ENCODE measurements at regions not wholly inside any gene's neighbourhood (a gene's known extent, or its start where the extent isn't known, plus 50 kb on each side); places are given as distances from the start of the nearest gene placed in this dataset.

GRCh38 chr2:134782792-134783191 lies 55.6 kb upstream of the ACMSD start:
- no peak for DNase-seq (ENCODE audit: low read depth, low spot score)

DNA sequence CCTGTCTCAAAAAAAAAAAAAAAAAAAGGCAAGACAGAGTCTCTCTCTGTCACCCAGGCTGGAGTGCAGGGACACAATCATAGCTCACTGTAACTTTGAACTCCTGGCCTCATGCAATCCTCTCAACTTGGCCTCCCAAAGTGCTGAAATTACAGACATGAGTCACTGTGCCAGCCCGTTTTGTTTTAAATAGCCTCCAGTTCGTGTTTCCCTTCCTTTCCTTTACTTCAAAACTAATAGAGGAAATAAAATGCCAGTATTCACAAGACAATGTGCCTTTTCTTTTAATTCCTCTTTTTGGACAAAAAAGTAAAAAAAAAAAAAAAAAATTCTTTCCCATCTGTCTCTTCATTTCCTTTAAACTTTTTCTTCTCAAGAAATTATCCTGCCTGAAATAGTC lies 54.5 kb upstream of the ACMSD start:
- H3K4me3 ChIP-seq (ENCODE audit: low read depth, low read length) = no peak overlapping the region
- TF ChIP-seq, protein P1, sequence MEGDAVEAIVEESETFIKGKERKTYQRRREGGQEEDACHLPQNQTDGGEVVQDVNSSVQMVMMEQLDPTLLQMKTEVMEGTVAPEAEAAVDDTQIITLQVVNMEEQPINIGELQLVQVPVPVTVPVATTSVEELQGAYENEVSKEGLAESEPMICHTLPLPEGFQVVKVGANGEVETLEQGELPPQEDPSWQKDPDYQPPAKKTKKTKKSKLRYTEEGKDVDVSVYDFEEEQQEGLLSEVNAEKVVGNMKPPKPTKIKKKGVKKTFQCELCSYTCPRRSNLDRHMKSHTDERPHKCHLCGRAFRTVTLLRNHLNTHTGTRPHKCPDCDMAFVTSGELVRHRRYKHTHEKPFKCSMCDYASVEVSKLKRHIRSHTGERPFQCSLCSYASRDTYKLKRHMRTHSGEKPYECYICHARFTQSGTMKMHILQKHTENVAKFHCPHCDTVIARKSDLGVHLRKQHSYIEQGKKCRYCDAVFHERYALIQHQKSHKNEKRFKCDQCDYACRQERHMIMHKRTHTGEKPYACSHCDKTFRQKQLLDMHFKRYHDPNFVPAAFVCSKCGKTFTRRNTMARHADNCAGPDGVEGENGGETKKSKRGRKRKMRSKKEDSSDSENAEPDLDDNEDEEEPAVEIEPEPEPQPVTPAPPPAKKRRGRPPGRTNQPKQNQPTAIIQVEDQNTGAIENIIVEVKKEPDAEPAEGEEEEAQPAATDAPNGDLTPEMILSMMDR (IDR thresholded peaks at IDR 0.05; ENCODE audit: insufficient read depth, low read length, missing control alignments) = no peak
- no peak for DNase-seq (ENCODE audit: low read depth, low spot score)
- ChIA-PET POLR2A (no interaction called here), CTCF (interaction anchor here (0.7 to 1.9 kb wide), 7 partner anchors 11 to 149 kb away, joined by 4 to 8 read pairs (median 6); no protein-coding TSS in a partner anchor)

More at GRCh38 chr2:134782792-134783191, 55.6 kb upstream of the ACMSD start:
- H3K4me3 ChIP-seq (ENCODE audit: low read depth, low read length) = no peak overlapping the region
- TF ChIP-seq, protein P1 (IDR thresholded peaks at IDR 0.05; ENCODE audit: insufficient read depth, low read length, missing control alignments) = peak; percentile 23
- CTCF ChIA-PET = interaction anchor here (0.6 to 1.9 kb wide), 9 partner anchors 12 to 150 kb away, joined by 3 to 11 read pairs (median 5); no protein-coding TSS in a partner anchor
- POLR2A ChIA-PET = no interaction called here

- ChIA-PET POLR2A (no interaction called here), CTCF (interaction anchor here (1.7 kb wide), 1 partner anchor 112 kb away, joined by 6 read pairs; no protein-coding TSS in a partner anchor)
- TF ChIP-seq, protein P1 (IDR thresholded peaks at IDR 0.05; ENCODE audit: insufficient read depth, low read length, missing control alignments) = no peak
- H3K4me3 ChIP-seq (ENCODE audit: low read depth, low read length) = no peak overlapping the region
- no peak for DNase-seq (ENCODE audit: low read depth, low spot score)
Measured at GRCh38 chr2:134785659-134786430, 52.6 kb upstream of the ACMSD start.

- no peak overlapping the region for H3K4me3 ChIP-seq (ENCODE audit: low read depth, low read length)
- TF ChIP-seq, protein P1 (IDR thresholded peaks at IDR 0.05; ENCODE audit: insufficient read depth, low read length, missing control alignments) = no peak
- ChIA-PET POLR2A (no interaction called here), CTCF (interaction anchor here (1.1 kb wide), 1 partner anchor 86 kb away, joined by 3 read pairs; no protein-coding TSS in a partner anchor)
- DNase-seq (ENCODE audit: low read depth, low spot score) = no peak
Measured at GRCh38 chr2:134788417-134788816, 50.0 kb upstream of the ACMSD start.
